PC-9 (cell line): ENCODE measurements at regions not wholly inside any gene's neighbourhood (a gene's known extent, or its start where the extent isn't known, plus 50 kb on each side); places are given as distances from the start of the nearest gene placed in this dataset.

Source experiments
- BruUV-seq: library from RNA; stranded (reverse); fragments of 400-500 nt; replicated peaks from 2 replicates; lab custom pipeline; 2021; lab: Mats Ljungman, UMichigan
- CTCF ChIA-PET: fragments of 300-600 bp; sonication (Branson Sonifier 250); formaldehyde crosslinking; loops from one replicate; lab custom pipeline; 2022; ENCODE audit warnings: antibody characterized with exemption; lab: Charles Lee
- POLR2A ChIA-PET: fragments of 300-600 bp; sonication (Branson Sonifier 250); formaldehyde crosslinking; loops from one replicate; lab custom pipeline; 2022; ENCODE audit warnings: antibody characterized with exemption; ENCODE audit not compliant: unreplicated experiment; lab: Charles Lee
- DNase-seq, 2 experiments: peaks; one replicate each; pipeline versions ENCODE4 v3.0.0 to v3.0.0-alpha.2; 2015 to 2022; ENCODE audit warnings: mixed read lengths in 1 of 2
- H2AFZ ChIP-seq: fragments of 200-600 bp; sonication (generic); 2 replicates; pipeline ENCODE4 v1.8.1; 2017; ENCODE audit warnings: antibody characterized with exemption
- H3F3A ChIP-seq: fragments of 200-600 bp; sonication (generic); 2 replicates; pipeline ENCODE4 v1.8.1; 2017; ENCODE audit warnings: antibody characterized with exemption, mild to moderate bottlenecking, low read depth; ENCODE audit not compliant: insufficient read depth
- H3K27ac ChIP-seq: fragments of 200-600 bp; sonication (generic); 2 replicates; pipeline ENCODE4 v1.6.1; 2016; ENCODE audit warnings: mixed run types
- H3K27me3 ChIP-seq: fragments of 200-600 bp; sonication (generic); 2 replicates; pipeline ENCODE4 v1.6.1; 2016; ENCODE audit warnings: low read depth, mixed run types; ENCODE audit not compliant: insufficient read depth
- H3K36me3 ChIP-seq: fragments of 200-600 bp; sonication (generic); 2 replicates; pipeline ENCODE4 v1.6.1; 2016; ENCODE audit warnings: low read depth, mixed run types
- H3K4me1 ChIP-seq: fragments of 200-600 bp; sonication (generic); replicated peaks from 2 replicates; pipeline ENCODE4 v1.6.1; 2016; ENCODE audit warnings: mixed run types; ENCODE audit not compliant: insufficient read depth
- H3K4me2 ChIP-seq: fragments of 200-600 bp; sonication (generic); 2 replicates; pipeline ENCODE4 v1.6.1; 2017; ENCODE audit warnings: mixed run types
- H3K4me3 ChIP-seq: fragments of 200-600 bp; sonication (generic); 2 replicates; pipeline ENCODE4 v1.6.1; 2016; ENCODE audit warnings: mixed run types
- H3K79me2 ChIP-seq: fragments of 200-600 bp; sonication (generic); 2 replicates; pipeline ENCODE4 v1.6.1; 2017; ENCODE audit warnings: low read depth, mixed run types
- H3K9me2 ChIP-seq: fragments of 200-600 bp; sonication (generic); 2 replicates; pipeline ENCODE4 v1.8.1; 2017; ENCODE audit warnings: mild to moderate bottlenecking; ENCODE audit not compliant: insufficient read depth
- H3K9me3 ChIP-seq: fragments of 200-600 bp; sonication (generic); 2 replicates; pipeline ENCODE4 v1.8.1; 2016; ENCODE audit warnings: low read depth; ENCODE audit not compliant: insufficient read depth
- H4K20me1 ChIP-seq: fragments of 200-600 bp; sonication (generic); 2 replicates; pipeline ENCODE4 v1.8.1; 2017; ENCODE audit not compliant: insufficient read depth
- CTCF ChIP-seq: fragments of 200-600 bp; sonication (generic); conservative IDR thresholded peaks from 2 replicates; pipeline ENCODE4 v1.6.1; 2017; ENCODE audit warnings: mixed run types, antibody characterized with exemption, mild to moderate bottlenecking, moderate library complexity
- EZH2 ChIP-seq: fragments of 200-600 bp; sonication (generic); IDR thresholded peaks from 2 replicates; pipeline ENCODE4 v1.8.0; 2017; ENCODE audit warnings: antibody characterized with exemption, low read depth
- intact Hi-C: fragments of 100-400 bp; cut with micrococcal nuclease; formaldehyde crosslinking; loops from one replicate; pipeline ENCODE4 v1.10.0; 2022; ENCODE audit not compliant: unreplicated experiment

GRCh38 chr15:88981244-88982215 is 68.4 kb upstream of the MFGE8 start:
- H3K9me2 ChIP-seq, result no peaks in the 10 kb centered on the region
- POLR2A ChIA-PET, result interaction anchor here (0.6 kb wide), 1 partner anchor 10 kb away, joined by 6 read pairs; no protein-coding TSS in a partner anchor
- peak overlapping the region; percentile 64 for H3K27ac ChIP-seq
- H3K9me3 ChIP-seq, result no peaks in the 10 kb centered on the region
- no peak overlapping the region for H2AFZ ChIP-seq
- H3K79me2 ChIP-seq, result no peaks in the 10 kb centered on the region
- H3K4me3 ChIP-seq, result no peak overlapping the region
- H3K27me3 ChIP-seq, result peaks cover 2% of the 10 kb centered on the region; the same call in 1 of the 2 replicates
- DNase-seq, result peak in 1 of 2 experiments; percentile 70
- no TSS peak for BruUV-seq
- H3K36me3 ChIP-seq, result no peaks in the 10 kb centered on the region
- no peak overlapping the region for H3K4me2 ChIP-seq
- H4K20me1 ChIP-seq, result no peaks in the 10 kb centered on the region
- TF ChIP-seq CTCF, result no peak
- TF ChIP-seq EZH2, result no peak
- no peaks in the 10 kb centered on the region; the same call in 1 of the 2 replicates for H3F3A ChIP-seq
- intact Hi-C loops, result no loop called here
- H3K4me1 ChIP-seq, result 0 out of 2 replicates have a peak, but pooled peaks cover 6% of the 10 kb centered on the region
- CTCF ChIA-PET, result interaction anchor here (0.5 kb wide), 1 partner anchor 77 kb away, joined by 3 read pairs; no protein-coding TSS in a partner anchor

GRCh38 chr15:88982304-88982945 is 69.2 kb upstream of the MFGE8 start:
- peak; percentile 4 to 61 for DNase-seq
- no TSS peak for BruUV-seq
- Histone ChIP-seq H3K4me3 (no peak overlapping the region), H3K4me1 (0 out of 2 replicates have a peak, but pooled peaks cover 6% of the 10 kb centered on the region), H3K9me3 (no peaks in the 10 kb centered on the region), H3K79me2 (no peaks in the 10 kb centered on the region), H3K36me3 (no peaks in the 10 kb centered on the region), H3F3A (no peaks in the 10 kb centered on the region; the same call in 1 of the 2 replicates), H3K27ac (peak overlapping the region; percentile 64; the same call in 1 of the 2 replicates), H3K4me2 (no peak overlapping the region; the same call in 1 of the 2 replicates), H2AFZ (no peak overlapping the region), H3K9me2 (no peaks in the 10 kb centered on the region), H4K20me1 (no peaks in the 10 kb centered on the region), H3K27me3 (no peaks in the 10 kb centered on the region)
- TF ChIP-seq EZH2, result no peak
- no peak for TF ChIP-seq CTCF
- intact Hi-C loops, result no loop called here
- ChIA-PET CTCF (interaction anchor here (0.5 kb wide), 1 partner anchor 77 kb away, joined by 3 read pairs; no protein-coding TSS in a partner anchor), POLR2A (interaction anchor here (0.6 kb wide), 1 partner anchor 9 kb away, joined by 6 read pairs; no protein-coding TSS in a partner anchor)

- Histone ChIP-seq H3K27ac (peak overlapping the region; percentile 64; the same call in 1 of the 2 replicates), H3K27me3 (no peaks in the 10 kb centered on the region), H4K20me1 (no peaks in the 10 kb centered on the region), H2AFZ (no peak overlapping the region), H3K36me3 (no peaks in the 10 kb centered on the region), H3K4me2 (no peak overlapping the region; the same call in 1 of the 2 replicates), H3K4me3 (no peak overlapping the region), H3K79me2 (no peaks in the 10 kb centered on the region), H3K9me2 (no peaks in the 10 kb centered on the region), H3F3A (no peaks in the 10 kb centered on the region; the same call in 1 of the 2 replicates), H3K9me3 (no peaks in the 10 kb centered on the region), H3K4me1 (0 out of 2 replicates have a peak, but pooled peaks cover 6% of the 10 kb centered on the region)
- BruUV-seq, result no TSS peak
- TF ChIP-seq CTCF (no peak), EZH2 (no peak)
- POLR2A ChIA-PET, result no interaction called here
- CTCF ChIA-PET, result no interaction called here
- intact Hi-C loops, result no loop called here
- DNase-seq, result no peak
Observed at GRCh38 chr15:88982946-88983342, 69.8 kb upstream of the MFGE8 start.
